ENCODE measurements at regions not wholly inside any gene's neighbourhood (a gene's known extent, or its start where the extent isn't known, plus 50 kb on each side); places are given as distances from the start of the nearest gene placed in this dataset.

DNA sequence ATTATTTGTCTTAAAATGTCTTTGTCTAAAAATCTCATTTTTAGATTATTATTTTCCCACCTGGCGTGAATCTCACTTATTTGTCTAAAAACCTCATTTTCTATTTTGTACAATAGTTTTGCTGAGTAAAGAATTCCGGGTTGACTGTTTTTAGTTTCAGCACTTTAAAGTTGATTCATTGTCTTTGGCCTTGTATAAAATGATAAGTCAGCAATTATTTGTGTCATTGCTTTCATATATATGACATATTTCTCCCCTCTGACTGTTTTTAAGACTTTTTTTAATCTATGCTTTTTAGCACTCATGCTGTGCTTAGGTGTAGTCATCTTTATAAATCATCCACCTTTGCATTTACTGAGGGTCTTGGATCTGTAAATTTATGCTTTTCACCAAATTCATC is 92.1 kb upstream of the DOK6 start:
- no peak for TF ChIP-seq CTCF (IDR thresholded peaks at IDR 0.05)
- TF ChIP-seq POLR2A (IDR thresholded peaks at IDR 0.05) = no peak
- TF ChIP-seq POLR2AphosphoS5 (IDR thresholded peaks at IDR 0.05) = no peak
- no peak for TF ChIP-seq EP300 (IDR thresholded peaks at IDR 0.05)

Measured in upper lobe of left lung (tissue), 4 donors.